Keratinocyte (primary cell): ENCODE measurements at regions not wholly inside any gene's neighbourhood (a gene's known extent, or its start where the extent isn't known, plus 50 kb on each side); places are given as distances from the start of the nearest gene placed in this dataset.

ENCODE experiments used
- DNase-seq: peaks from one replicate; pipeline ENCODE4 v3.0.0-alpha.2; 2011; ENCODE audit warnings: low read depth, missing footprints, low spot score
- FAIRE-seq: peaks from 2 replicates; lab custom pipeline; 2011; peaks lifted over from hg19 to GRCh38; lab: Jason Lieb, UNC
- H2AFZ ChIP-seq: 2 replicates; pipeline ENCODE4 v1.6.0; 2012; ENCODE audit warnings: low read length, control low read depth, inconsistent platforms; ENCODE audit not compliant: control insufficient read depth
- H3K27ac ChIP-seq: 2 replicates; pipeline ENCODE4 v1.5.1; 2011; ENCODE audit warnings: low read length; ENCODE audit not compliant: control insufficient read depth, insufficient read depth
- H3K27me3 ChIP-seq: 3 replicates; pipeline ENCODE4 v1.6.0; 2011; ENCODE audit warnings: low read length; ENCODE audit not compliant: control insufficient read depth, insufficient read depth; ENCODE audit errors: extremely low read depth
- H3K36me3 ChIP-seq, 2 experiments: 2 replicates in 1 of 2; 3 replicates in 1 of 2; pipeline ENCODE4 v1.5.1; 2011; ENCODE audit warnings: low read length in 2 of 2, mild to moderate bottlenecking in 1 of 2; ENCODE audit not compliant: control insufficient read depth in 2 of 2, insufficient read depth in 2 of 2; ENCODE audit errors: extremely low read depth in 1 of 2
- H3K4me1 ChIP-seq: 3 replicates; pipeline ENCODE4 v1.5.1; 2011; ENCODE audit warnings: low read length; ENCODE audit not compliant: control insufficient read depth, insufficient read depth; ENCODE audit errors: extremely low read depth
- H3K4me2 ChIP-seq: 3 replicates; pipeline ENCODE4 v1.6.0; 2011; ENCODE audit warnings: low read depth, low read length; ENCODE audit not compliant: control insufficient read depth, insufficient read depth; ENCODE audit errors: extremely low read depth
- H3K4me3 ChIP-seq, 3 experiments: fragments of 200-600 bp in 1 of 3; sonication (generic) in 1 of 3; 2 replicates in 2 of 3; 3 replicates in 1 of 3; pipeline ENCODE4 v1.5.1; 2011 to 2016; ENCODE audit warnings: low read length in 3 of 3, mild to moderate bottlenecking in 3 of 3, control low read depth in 2 of 3, inconsistent platforms in 1 of 3, low read depth in 1 of 3, mixed read lengths in 1 of 3, mixed run types in 1 of 3, moderate library complexity in 1 of 3; ENCODE audit not compliant: control insufficient read depth in 2 of 3, insufficient read depth in 2 of 3; ENCODE audit errors: extremely low read depth in 1 of 3
- H3K79me2 ChIP-seq: 2 replicates; pipeline ENCODE4 v1.6.0; 2012; ENCODE audit warnings: low read length; ENCODE audit not compliant: control insufficient read depth, insufficient read depth
- H3K9ac ChIP-seq: 3 replicates; pipeline ENCODE4 v1.6.0; 2011; ENCODE audit warnings: low read length; ENCODE audit not compliant: control insufficient read depth, insufficient read depth; ENCODE audit errors: extremely low read depth
- H3K9me1 ChIP-seq: 3 replicates; pipeline ENCODE4 v1.6.0; 2011; ENCODE audit warnings: low read length; ENCODE audit not compliant: control insufficient read depth, insufficient read depth; ENCODE audit errors: extremely low read depth
- H3K9me3 ChIP-seq: 2 replicates; pipeline ENCODE4 v1.5.1; 2012; ENCODE audit warnings: low read depth, low read length; ENCODE audit not compliant: control insufficient read depth
- H4K20me1 ChIP-seq: 3 replicates; pipeline ENCODE4 v1.6.0; 2011; ENCODE audit warnings: low read length; ENCODE audit not compliant: control insufficient read depth, insufficient read depth; ENCODE audit errors: extremely low read depth
- CTCF ChIP-seq, 3 experiments: IDR thresholded peaks in 1 of 3; conservative IDR thresholded peaks in 1 of 3; optimal IDR thresholded peaks in 1 of 3; 2 replicates in 2 of 3; 3 replicates in 1 of 3; pipeline versions ENCODE3 to v1.5.1; 2011; ENCODE audit warnings: low read length in 3 of 3, mild to moderate bottlenecking in 3 of 3, moderate library complexity in 2 of 3, control low read depth in 1 of 3, inconsistent platforms in 1 of 3; ENCODE audit not compliant: insufficient read depth in 2 of 3; ENCODE audit errors: extremely low read depth in 1 of 3
- EZH2 ChIP-seq: IDR thresholded peaks from one replicate; pipeline ENCODE4 v1.6.1; 2012; ENCODE audit warnings: inconsistent platforms, mild to moderate bottlenecking, low read length, moderate library complexity
- dilution Hi-C: fragments of 300-500 bp; cut with MboI; formaldehyde crosslinking; loops from one replicate; pipeline ENCODE4 v1.7.0; 2020; ENCODE audit warnings: low sequenced_read_pairs; ENCODE audit not compliant: extremely low pct_ligation_motif_present

GRCh38 chr6:113736978-113737377 is 120.2 kb upstream of the MARCKS start:
- H3K4me1 ChIP-seq = no peaks in the 10 kb centered on the region
- H3K9me1 ChIP-seq = no peaks in the 10 kb centered on the region
- no peaks in the 10 kb centered on the region for H4K20me1 ChIP-seq
- dilution Hi-C loops = no loop called here
- H3K36me3 ChIP-seq = no peaks in the 10 kb centered on the region
- no peak overlapping the region for H3K4me2 ChIP-seq
- FAIRE-seq (no peak), DNase-seq (no peak)
- no peaks in the 10 kb centered on the region for H3K9me3 ChIP-seq
- no peaks in the 10 kb centered on the region for H3K79me2 ChIP-seq
- TF ChIP-seq EZH2 = no peak
- TF ChIP-seq CTCF (optimal IDR thresholded peaks at IDR 0.05 in 1 of 3, IDR thresholded peaks at IDR 0.05 in 1 of 3, conservative IDR thresholded peaks at IDR 0.05 in 1 of 3; ENCODE audit: extremely low read depth in 1 of 3, insufficient read depth in 2 of 3, low read length in 3 of 3) = no peak
- no peak overlapping the region for H3K9ac ChIP-seq
- no peak overlapping the region for H2AFZ ChIP-seq
- H3K4me3 ChIP-seq = no peak overlapping the region
- H3K27me3 ChIP-seq = no peaks in the 10 kb centered on the region
- H3K27ac ChIP-seq = no peak overlapping the region

GRCh38 chr6:113739041-113739655 is 118.0 kb upstream of the MARCKS start:
- no peaks in the 10 kb centered on the region for H3K36me3 ChIP-seq
- no peak overlapping the region for H2AFZ ChIP-seq
- DNase-seq = no peak
- no peak for FAIRE-seq
- dilution Hi-C loops = no loop called here
- no peak overlapping the region for H3K4me3 ChIP-seq
- H3K9me1 ChIP-seq = no peaks in the 10 kb centered on the region
- H3K4me2 ChIP-seq = no peak overlapping the region
- H4K20me1 ChIP-seq = no peaks in the 10 kb centered on the region
- H3K9me3 ChIP-seq = no peaks in the 10 kb centered on the region
- H3K9ac ChIP-seq = no peak overlapping the region
- H3K79me2 ChIP-seq = no peaks in the 10 kb centered on the region
- TF ChIP-seq CTCF (optimal IDR thresholded peaks at IDR 0.05 in 1 of 3, IDR thresholded peaks at IDR 0.05 in 1 of 3, conservative IDR thresholded peaks at IDR 0.05 in 1 of 3; ENCODE audit: extremely low read depth in 1 of 3, insufficient read depth in 2 of 3, low read length in 3 of 3) (no peak), EZH2 (no peak)
- H3K27me3 ChIP-seq = no peaks in the 10 kb centered on the region
- H3K4me1 ChIP-seq = no peaks in the 10 kb centered on the region
- H3K27ac ChIP-seq = no peak overlapping the region
